GOT3 (cell line): ENCODE measurements at regions not wholly inside any gene's neighbourhood (a gene's known extent, or its start where the extent isn't known, plus 50 kb on each side); places are given as distances from the start of the nearest gene placed in this dataset.
"Not testable (repeated sequence)": the region's sequence is repeated elsewhere in the genome, so short reads cannot be mapped to it uniquely, and the experiment has no call there.

Experiments
- DNase-seq: peaks from one replicate; lab custom pipeline; 2025; ENCODE audit warnings: mixed read lengths; lab: John Stamatoyannopoulos, UW

DNA sequence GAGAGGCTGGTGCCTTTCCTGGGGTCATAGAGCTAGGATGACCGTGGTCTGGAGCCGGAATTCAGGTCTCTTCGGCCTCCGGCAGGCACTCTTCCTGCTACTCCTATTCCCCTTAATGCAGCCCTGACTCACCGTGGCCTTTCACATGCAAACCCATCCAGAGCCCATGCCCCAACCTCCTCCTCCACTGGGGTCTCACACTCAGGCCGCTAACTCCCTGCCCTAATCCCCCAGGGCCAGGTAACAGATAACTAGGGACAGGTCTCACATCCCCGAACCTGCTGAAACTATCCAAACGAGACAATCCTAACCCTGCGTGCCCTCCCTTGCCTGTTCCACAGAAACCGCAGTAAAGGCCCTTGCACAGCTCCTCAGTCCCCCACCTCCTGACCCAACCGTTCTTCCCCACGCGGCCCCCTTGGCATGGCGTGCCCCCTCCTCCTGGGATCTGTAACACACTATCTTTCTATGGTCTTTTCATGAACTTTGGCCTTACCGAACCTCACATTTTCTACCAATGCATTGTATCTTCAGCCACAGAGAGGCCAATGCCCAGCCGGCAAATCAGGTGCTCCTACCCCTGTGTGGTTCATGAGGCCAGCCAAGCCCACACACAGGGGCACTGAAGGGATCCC lies 245.4 kb upstream of the EXOC2 start:
- no peak for DNase-seq

DNA sequence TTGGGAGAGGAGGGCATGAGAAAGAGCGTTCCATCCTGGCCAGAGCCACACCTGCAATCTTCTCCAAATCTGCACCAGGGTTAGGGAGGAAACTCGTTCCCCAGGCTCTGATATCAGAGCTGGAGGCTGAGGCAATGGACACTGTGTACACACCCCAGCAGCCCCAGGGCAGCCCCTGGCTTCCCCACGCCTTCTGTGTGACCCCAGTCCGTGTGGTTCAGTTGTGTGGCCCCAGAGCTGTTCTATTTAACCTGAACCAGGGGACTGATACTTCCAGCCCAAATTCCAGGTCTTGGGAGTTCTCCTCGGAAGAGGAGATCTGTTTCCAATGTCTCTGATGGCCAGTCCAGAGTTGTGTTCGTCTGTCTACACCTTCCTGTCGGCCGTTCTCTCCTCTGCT lies 242.6 kb upstream of the EXOC2 start:
- no peak for DNase-seq

DNA sequence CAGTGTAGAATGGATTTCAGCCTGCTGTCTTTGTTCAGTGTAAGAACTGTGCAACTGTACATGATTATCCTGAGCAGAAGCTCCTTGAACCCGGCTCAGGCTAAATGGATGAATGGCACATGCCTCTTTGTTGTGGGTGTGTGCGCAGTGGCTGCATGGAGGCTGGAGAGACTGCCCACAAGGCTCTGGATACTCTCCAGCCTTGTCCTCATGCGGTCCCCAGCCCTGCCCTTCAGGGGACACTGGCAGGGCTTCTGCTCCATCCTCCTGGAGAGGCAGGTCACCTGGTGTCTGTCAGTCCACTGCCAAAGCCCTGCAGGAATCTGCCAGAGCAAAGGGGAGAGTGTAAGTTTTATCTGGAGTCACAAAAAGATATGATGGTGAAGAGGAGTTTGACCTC lies 241.7 kb upstream of the EXOC2 start:
- no peak for DNase-seq

DNA sequence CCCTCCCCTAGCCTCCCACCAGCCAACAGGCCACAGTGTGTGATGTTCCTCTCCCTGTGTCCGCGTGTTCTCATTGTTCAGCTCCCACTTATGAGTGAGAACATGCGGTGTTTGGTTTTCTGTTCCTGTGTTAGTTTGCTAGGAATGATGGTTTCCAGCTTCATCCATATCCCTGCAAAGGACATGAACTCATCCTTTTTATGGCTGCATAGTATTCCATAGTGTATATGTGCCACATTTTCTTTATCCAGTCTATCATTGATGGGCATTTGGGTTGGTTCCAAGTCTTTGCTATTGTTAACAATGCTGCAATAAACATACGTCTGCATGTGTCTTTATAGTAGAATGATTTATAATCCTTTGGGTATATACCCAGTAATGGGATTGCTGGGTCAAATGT lies 239.0 kb upstream of the EXOC2 start:
- DNase-seq, result not testable (repeated sequence)

DNA sequence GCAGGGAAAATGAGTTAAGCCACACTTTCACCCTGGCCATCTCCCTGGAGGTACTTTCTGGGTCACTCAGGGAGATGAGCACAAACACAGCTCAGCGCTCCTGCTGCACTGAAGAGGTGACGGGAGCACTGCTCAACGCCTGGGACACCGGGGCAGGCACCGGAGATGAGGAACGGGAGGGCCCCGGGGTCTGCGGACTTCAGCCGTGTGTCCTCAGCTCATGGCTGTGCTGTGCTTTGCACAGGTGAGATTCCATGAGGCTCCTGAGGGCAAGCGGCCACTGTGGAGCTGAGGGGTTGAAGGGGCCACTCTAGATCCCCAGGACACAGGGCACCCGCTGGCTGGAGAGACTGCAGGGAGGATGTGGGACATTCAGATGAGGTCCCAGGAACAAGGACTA lies 234.2 kb upstream of the EXOC2 start:
- no peak for DNase-seq

DNA sequence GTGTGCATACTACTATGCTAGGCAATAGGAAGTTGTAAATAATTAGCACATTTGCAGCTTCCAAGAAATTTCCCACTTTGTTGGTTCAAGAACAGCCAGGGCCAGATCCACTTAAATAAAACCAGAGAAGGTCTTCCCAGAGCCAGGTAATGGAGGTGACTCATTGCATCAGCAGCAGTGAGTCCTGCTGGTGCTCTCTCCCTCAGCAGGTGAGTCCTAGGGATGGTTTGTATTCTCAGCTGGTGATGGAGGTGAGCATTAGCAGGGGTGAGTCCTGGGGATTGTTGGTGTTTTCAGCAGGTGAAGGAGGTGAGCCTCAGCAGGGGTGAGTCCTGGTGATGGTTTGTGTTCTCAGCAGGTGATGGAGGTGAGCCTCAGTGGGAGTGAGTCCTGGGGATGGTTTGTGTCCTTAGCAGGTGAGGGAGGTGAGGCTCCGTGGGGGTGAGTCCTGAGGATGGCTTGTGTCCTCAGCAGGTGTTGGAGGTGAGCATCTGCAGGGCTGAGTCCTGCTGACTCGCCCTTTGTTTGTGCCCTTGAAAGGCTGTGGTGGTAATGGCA lies 232.8 kb upstream of the EXOC2 start:
- no peak for DNase-seq

DNA sequence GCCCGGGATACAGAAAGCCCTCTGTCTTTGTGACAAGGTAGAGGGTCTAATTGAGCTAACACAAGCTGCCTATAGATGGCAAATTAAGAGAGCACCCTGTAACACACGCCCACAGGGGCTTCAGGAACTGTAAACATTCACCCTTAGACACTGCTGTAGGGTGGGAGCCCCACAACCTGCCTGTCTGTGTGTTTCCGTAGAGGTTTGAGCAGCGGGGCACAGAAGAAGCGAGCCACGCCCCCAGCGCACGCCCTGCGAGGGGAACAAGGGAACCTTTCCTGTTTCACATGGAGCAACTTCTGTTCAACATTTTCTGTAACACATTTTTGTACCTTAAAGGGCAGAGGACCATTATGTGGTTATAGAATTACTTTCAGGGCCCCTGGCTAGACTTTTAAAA lies 231.7 kb upstream of the EXOC2 start:
- no peak for DNase-seq

DNA sequence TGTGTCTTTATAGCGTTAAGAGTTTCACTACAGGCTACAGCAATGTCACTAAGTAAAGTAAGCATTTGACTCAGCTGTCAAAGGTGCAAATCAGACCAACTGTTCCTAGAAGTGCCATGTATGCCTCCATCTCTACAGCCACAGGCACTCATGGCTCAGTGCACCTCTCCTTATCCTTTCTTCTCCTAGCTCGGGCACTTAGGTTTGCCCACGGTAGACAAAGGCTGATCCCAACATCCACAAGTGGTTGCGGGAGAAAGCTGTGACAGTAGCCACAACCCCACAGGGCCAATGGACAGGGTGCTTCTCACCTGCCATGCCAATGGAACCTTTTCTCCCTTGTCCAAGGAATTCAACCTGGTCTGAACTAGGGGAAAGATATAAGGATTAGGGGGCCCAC lies 228.5 kb upstream of the EXOC2 start:
- no peak for DNase-seq

DNA sequence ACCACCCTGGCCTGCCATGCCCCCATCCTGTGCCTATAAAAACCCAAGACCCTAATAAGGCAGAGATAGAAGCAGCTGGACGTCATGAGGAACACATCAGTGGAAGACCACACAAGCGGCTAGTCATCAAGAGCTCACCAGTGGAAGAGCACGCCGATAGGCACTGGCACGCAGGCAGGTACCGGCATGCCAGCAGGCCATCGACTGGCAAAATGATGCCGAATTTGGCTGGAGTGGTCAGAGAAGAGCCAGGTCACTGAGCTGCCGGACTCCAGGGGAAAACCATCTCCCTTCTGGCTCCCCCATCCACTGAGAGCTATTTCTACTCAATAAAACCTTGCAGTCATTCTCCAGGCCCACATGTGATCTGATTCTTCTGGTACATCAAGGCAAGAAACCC lies 227.6 kb upstream of the EXOC2 start:
- no peak for DNase-seq

DNA sequence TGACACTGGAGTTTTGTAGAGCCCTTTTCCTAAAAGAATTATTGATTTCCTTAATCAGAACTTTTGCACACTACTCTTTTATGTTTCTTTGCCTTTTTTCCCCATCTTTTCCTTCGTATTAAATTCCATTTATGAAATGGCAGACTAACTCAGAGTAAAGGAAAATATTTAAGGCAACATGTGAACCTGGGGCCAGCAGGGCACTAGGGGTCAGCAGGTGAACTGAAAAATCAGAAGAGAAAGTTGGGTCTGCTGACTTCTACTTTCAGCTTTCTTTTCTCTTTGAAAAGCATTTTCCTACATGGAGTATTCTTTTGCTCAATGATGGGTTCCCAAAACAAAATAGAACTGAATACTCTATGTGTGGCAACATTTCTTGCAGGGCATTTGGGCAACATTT lies 226.6 kb upstream of the EXOC2 start:
- no peak for DNase-seq

DNA sequence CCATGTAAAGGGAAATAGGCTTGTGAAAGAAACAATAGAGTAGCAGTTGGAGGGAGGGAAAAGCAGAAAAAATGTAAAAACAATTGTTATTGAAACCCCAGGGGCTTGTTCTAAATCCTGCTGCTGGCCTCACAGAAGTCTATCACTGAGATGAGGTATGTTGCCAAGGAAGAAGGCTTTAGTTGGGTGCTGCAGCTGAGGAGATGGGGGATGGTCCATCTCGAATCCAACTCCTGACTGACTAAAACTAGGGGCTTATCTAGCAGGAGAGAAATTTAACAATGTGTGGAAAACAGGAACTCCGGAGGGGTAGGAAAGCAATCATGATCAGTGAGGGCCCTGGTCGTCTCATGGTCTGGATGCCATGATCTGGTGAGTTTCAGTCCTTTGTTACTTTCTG lies 225.0 kb upstream of the EXOC2 start:
- DNase-seq, result no peak

DNA sequence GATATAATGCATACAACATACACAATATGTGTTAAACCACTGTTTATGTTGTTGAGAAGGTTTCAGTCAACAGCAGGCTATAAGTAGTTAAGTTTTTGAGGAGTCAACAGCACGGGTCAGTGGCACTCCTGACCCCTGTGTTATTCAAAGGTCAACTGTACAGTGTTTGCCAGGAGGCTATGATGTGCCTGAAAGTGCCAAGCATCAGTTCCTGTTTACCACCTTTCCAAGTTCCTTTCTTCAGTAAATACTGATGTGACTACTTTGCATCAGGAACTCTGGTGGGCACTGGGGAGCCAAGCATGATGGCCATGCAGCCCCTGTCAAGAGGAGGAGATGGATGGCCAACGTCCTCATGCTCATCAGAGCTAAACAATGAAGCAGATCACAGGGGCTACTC lies 224.4 kb upstream of the EXOC2 start:
- no peak for DNase-seq

DNA sequence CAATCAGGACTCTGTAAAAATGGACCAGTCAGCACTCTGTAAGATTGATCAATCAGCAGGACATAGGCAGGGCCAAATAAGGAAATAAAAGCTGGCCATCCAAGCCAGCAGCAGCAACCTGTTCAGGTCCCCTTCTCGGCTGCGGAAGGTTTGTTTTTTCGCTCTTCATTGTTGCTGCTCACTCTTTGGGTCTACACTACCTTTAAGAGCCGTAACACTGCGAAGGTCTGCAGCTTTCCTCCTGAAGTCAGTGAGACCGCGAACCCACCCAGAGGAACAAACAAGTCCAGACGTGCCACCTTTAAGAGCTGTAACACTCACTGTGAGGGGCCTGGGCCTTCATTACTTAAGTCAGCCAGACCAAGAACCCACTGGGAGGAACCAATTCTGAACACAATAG lies 223.2 kb upstream of the EXOC2 start:
- DNase-seq, result no peak

DNA sequence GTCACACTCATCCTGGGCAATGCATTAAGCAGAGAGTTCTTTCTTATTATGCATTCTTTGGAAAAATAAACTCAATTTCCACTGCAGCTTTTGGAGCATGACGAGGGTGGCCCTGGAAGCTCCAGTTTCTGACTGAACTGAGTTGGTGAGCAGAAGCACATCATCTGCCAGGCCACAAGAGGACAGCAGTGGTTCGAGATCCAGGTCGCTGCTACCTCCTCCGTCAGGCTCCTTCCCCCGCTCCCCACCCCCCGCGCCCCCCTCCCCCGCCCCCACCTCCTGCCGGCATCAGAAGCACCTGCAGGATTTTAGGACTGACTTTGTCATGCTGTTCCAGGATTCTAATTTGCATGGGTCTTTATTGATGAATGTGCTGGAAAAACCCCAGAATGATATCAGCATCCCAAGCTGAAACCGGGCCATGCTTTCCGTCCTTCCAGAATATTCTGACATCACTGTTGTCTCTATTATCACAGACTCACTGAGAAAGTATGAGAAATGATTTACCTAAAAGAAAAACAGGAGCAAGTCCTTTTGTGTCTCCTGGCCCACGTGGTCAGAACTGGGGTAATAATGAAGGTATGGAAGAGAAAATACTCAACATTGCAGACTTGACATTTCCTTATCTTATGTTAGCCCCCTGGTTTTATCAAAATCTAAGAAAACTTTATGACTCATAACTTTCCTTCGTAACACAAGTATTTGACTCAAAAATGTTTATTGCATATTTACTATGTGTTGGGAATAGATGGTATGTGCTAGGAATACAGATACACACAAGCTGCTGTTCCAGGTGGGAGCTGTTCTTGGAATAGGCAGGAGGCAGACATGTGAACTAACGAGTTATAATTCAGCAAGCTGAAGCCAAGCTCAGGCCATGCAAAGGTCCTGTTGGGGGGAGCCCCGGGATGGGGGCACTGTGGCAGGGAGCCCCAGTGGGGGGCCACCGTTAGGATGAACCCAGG lies 220.2 kb upstream of the EXOC2 start:
- no peak for DNase-seq

DNA sequence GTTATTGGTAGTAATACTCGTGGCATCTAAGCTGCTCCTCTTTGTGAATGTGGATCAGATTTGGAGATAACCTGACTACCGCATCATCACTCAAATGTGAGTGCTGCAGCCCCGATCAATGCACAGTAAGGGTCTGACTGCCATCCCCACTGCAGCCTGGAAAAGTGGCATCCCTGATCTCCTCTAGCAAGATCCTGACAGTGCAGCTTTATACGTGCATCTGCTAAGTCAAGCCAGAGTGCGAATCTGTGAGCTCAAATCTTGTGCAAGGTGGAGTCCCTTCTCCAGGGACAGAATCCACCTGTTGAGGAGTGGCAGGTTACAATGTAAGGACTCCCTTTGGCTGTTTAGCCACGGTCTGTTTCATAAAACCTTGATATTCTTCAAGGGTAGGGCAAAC lies 215.0 kb upstream of the EXOC2 start:
- no peak for DNase-seq

DNA sequence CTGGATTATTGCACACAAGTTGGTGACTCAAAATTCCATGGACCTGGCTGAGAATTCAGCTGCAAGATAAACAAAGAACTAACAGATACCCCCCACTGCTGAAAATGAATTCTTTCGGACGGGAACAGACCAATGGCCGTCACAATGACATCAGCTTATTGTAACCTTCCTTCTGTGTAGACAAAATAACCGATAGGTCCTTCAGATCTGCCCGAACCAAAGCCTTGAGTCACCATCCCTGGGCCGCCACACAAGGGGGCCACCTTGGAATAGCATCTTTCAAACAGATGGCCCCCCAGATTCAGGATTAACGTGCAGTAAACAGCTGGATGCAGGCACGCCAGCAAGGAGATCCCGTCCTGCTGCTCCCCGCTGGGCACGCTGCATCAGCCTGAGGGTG lies 214.0 kb upstream of the EXOC2 start:
- no peak for DNase-seq

DNA sequence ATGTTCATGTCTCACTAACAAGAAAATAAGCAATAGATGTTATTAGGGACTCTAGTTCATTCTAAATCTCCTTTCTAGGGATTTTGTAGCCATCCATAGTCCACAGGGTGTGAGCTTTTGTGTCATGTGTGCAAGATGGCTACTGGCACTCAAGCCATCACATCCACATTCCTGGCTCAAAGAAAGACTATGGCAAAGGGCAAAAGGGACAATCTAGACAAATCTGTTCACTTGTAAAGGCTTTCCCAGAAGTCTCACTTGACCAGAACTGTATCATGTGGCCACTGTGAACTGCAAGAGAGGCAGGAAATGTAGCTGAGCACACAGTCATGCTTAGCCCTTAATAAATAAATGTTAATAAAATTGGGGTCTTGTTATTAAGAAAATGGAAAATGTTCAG lies 212.6 kb upstream of the EXOC2 start:
- no peak for DNase-seq

DNA sequence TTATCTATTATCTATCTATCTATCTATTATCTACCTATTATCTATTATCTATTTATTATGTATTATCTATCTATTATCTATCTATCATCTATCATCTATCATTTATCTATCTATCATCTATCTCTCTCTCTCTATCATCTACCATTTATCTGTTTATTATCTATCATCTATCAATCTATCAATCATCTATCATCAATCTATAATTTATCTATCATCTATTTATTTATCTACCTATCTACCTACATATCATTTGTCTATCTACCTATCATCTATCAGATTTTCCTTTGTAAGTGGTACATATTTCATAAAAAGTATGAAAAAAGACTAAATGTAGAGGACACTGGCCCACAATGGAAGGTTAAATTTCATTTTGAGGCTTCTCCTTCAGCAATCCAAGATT lies 212.1 kb upstream of the EXOC2 start:
- no peak for DNase-seq

DNA sequence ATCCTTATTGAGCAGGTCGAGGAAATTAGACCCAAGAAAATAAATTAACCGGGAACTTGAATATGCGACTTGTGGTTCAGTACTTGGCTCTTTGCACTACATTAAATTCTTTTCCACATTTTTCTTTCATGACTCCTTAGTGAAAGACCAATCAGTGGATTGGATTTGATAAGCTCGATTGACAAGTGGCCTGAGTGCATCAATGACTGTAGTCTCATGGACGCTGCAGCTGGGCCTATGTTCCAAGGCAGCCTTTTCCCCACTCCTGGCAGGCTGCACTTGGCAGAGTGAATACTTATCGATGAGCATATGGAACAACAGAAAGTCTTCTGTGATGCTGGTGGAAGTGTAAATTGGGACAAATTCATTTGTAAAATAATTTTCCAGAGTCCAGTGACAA lies 210.8 kb upstream of the EXOC2 start:
- DNase-seq, result no peak

DNA sequence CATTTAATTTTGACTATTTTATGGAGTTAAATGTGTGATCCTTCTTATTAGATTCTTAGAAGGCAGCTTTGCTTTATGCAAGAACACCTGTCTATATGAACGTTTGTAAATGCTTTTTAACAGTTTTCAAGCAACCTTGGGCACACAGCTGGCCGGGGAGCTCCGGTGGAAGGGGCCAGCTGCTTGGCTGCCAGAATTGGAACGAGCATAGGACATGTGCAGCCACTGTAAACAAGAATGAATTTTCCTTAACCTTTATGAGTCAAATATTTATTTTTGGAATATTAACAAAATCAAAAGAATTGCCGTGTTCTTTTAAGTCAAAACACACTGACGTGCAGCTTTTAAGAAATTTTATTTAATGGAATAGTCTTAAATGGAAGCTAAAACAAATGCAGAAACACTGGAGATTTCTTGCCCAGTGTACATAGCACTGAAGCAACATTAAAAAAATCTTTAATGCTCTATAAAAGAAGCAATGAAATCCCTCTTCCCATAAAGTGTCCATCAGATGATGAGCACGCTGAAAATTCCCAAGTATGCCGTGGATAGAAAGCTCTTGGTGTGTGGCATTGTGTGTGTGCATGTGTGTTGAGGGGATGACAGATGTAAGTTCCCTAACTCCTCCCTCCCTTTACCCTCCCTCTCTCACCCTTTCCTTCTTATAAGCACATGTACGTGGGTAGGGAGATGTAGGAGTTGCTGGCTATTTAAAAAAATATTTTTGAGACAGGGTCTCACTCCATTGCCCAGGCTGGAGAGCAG lies 208.9 kb upstream of the EXOC2 start:
- no peak for DNase-seq

DNA sequence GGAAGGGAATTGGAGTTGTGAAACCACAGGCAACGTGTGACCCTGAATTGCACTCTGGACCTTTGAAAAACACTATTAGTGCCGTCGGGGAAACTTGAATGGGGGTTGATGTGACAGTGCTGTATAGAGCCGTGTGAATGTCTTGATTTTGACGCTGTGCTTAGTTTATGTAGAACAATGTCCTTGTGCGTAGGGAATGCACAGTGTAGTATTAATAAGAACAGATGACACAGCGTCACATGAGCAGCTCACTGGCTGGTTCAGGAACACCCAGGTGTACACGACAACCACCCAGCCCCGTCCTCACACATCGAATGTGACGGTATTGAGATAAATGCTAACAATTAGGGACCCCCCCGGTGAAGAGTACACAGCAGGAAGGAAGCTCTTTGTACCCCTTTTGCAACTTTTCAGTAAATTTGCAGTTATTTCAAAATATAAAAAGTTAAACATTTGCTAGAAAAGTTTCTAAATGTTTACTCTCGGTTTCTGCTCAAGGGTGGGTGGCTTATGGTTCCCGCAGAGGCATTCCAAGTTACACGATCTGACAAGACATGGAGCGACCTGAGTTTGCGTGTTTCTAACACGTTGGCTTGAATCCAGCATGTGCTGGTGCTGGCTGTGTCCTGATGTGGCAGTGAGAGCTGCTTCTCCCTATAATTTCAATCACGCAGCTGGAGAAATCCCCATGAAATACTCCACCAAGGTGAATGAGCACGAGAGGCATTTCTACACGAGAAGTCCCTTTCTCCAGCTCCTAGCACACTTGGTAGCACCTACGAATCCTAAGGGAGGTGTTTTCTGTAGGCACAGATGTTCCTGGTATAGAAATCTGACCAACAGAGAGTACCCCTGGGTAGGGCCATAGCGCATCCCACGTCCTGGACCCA lies 208.0 kb upstream of the EXOC2 start:
- DNase-seq, result no peak
